GM21619 (cell line): ENCODE measurements at regions not wholly inside any gene's neighbourhood (a gene's known extent, or its start where the extent isn't known, plus 50 kb on each side); places are given as distances from the start of the nearest gene placed in this dataset.

Experiments used
- ATAC-seq: cut with Tn5 transposase; IDR thresholded peaks from one replicate; pipeline ENCODE4 v1.9.1; 2021; ENCODE audit not compliant: unreplicated experiment

GRCh38 chr3:10583798-10584708 is 78.7 kb upstream of the ATP2B2 start:
- ATAC-seq: no peak

- ATAC-seq: no peak
Observed at GRCh38 chr3:10585945-10586344, 80.6 kb upstream of the ATP2B2 start.

GRCh38 chr3:10594915-10595314 is 89.5 kb upstream of the ATP2B2 start:
- ATAC-seq: no peak

GRCh38 chr3:10596746-10597448 is 91.5 kb upstream of the ATP2B2 start:
- ATAC-seq: no peak

- ATAC-seq: no peak
Observed at GRCh38 chr3:10597733-10598132, 92.3 kb upstream of the ATP2B2 start.

- ATAC-seq: no peak
Observed at GRCh38 chr3:10599017-10599416, 93.6 kb upstream of the ATP2B2 start.

- no peak for ATAC-seq
Observed at GRCh38 chr3:10599444-10599843, 94.1 kb upstream of the ATP2B2 start.

DNA sequence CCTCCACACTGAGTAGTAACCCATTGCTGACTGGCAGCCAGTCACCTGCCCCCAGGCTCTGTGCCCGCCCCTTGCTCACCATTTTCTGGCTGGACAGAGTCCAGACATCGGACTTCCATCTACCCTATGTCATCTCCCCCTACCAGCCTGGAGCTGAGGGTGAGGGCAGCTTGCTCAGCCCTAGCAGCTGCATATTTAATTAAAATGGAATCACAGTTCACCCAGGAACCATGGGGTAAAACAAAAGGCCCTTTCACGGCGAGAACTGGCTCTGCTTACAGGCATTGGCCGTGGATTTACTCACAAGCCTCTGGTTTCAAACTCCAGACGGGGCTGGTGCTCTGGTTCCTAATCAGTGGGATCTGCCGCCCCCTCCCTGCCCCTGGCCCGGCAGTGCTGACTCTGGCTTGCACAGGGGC is 94.9 kb upstream of the ATP2B2 start:
- ATAC-seq: no peak

DNA sequence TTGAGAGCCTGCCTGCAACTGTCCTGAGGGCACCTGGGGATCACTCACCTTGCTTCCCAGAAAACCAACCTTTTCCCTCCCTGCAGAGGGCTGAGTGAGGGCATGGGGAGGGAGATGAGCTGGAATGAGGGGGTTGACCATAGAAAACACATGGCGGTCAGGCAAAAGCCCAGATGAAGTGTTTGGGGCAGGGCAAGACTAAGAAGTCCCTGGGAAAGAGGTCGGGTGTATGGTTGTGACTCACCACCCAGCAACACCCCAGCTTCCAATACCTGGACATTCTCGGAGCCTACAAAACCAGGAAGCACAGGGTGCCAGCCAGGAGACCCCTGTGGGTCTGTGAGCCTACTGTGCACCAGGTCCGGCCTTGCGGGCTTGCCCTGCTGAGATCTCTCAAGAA is 95.3 kb upstream of the ATP2B2 start:
- no peak for ATAC-seq

GRCh38 chr3:10601151-10601856 is 95.9 kb upstream of the ATP2B2 start:
- no peak for ATAC-seq

GRCh38 chr3:10601857-10602230 is 96.5 kb upstream of the ATP2B2 start:
- no peak for ATAC-seq

DNA sequence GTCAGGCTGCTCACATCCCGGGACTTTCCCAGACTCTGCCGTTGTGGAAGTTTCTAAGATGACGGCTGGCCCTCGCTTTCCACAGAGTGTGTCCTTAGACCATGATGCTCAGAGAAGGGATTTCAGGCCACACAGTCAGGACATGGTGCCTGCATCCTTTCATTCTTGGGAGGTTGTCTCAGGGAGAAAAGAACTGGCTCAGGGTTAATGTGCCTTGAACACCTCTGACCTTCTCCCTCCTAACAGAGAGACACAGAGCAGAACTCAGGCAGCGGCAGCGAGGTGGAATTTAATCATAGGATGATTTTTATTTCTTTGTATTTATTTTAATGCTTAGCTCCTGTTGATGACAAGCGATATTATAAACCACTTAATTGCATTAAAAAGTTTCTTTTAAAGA is 96.9 kb upstream of the ATP2B2 start:
- no peak for ATAC-seq

GRCh38 chr3:10602769-10603768 is 97.7 kb upstream of the ATP2B2 start:
- ATAC-seq: no peak

- ATAC-seq: no peak
Observed at GRCh38 chr3:10609134-10609533, 103.7 kb upstream of the ATP2B2 start.

GRCh38 chr3:10614168-10614567 is 108.8 kb upstream of the ATP2B2 start:
- ATAC-seq: no peak

- ATAC-seq: no peak
Observed at GRCh38 chr3:10615715-10616114, 110.3 kb upstream of the ATP2B2 start.

DNA sequence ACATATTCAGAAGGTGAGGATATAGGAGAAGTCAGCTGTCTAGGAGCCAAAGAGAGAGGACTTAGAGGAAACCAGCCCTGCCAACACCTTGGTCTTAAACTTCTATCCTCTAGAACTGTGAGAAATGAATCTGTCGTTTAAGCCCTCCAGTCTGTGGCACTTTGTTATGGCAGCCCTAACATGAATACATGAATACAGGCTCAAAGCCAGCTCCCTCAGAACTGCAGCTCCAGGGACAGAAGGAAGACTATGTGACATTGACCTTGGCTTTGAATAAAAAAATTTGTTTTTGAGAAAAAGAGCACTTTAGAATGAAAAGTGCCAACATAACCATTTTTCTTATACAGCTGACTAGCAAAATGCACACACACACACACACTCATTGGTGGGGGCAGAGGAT is 110.9 kb upstream of the ATP2B2 start:
- ATAC-seq: no peak

GRCh38 chr3:10619989-10620832 is 114.8 kb upstream of the ATP2B2 start:
- ATAC-seq: no peak

GRCh38 chr3:10620833-10621082 is 115.4 kb upstream of the ATP2B2 start:
- no peak for ATAC-seq
